CD4-positive, alpha-beta T cell treated with Interleukin-4 for 4 hours (primary cell): ENCODE measurements at regions not wholly inside any gene's neighbourhood (a gene's known extent, or its start where the extent isn't known, plus 50 kb on each side); places are given as distances from the start of the nearest gene placed in this dataset.
"Not testable (repeated sequence)": the region's sequence is repeated elsewhere in the genome, so short reads cannot be mapped to it uniquely, and the experiment has no call there.

Experiments
- DNase-seq: peaks from one replicate; pipeline ENCODE4 v3.0.0-alpha.2; 2020

- not testable (repeated sequence) for DNase-seq
Observed at GRCh38 chr1:29549728-29550118, 313.4 kb downstream of the PTPRU start.

GRCh38 chr1:29549001-29549400 lies 312.7 kb downstream of the PTPRU start:
- DNase-seq, result no peak

- DNase-seq, result no peak
Observed at GRCh38 chr1:29548091-29548490, 311.8 kb downstream of the PTPRU start.

- DNase-seq, result no peak
Observed at GRCh38 chr1:29547300-29547699, 311.0 kb downstream of the PTPRU start.

GRCh38 chr1:29546496-29546895 lies 310.2 kb downstream of the PTPRU start:
- DNase-seq, result no peak

- DNase-seq, result no peak
Observed at GRCh38 chr1:29544406-29544805, 308.1 kb downstream of the PTPRU start.

GRCh38 chr1:29543586-29543985 lies 307.3 kb downstream of the PTPRU start:
- no peak for DNase-seq

- no peak for DNase-seq
Observed at GRCh38 chr1:29542548-29542947, 306.2 kb downstream of the PTPRU start.

GRCh38 chr1:29541631-29542030 lies 305.3 kb downstream of the PTPRU start:
- no peak for DNase-seq

GRCh38 chr1:29540801-29541357 lies 304.6 kb downstream of the PTPRU start:
- no peak for DNase-seq

GRCh38 chr1:29539971-29540370 lies 303.6 kb downstream of the PTPRU start:
- DNase-seq, result no peak

- no peak for DNase-seq
Observed at GRCh38 chr1:29538586-29538985, 302.3 kb downstream of the PTPRU start.

GRCh38 chr1:29532751-29533150 lies 296.4 kb downstream of the PTPRU start:
- DNase-seq, result no peak

GRCh38 chr1:29532285-29532684 lies 296.0 kb downstream of the PTPRU start:
- no peak for DNase-seq

- no peak for DNase-seq
Observed at GRCh38 chr1:29531596-29531995, 295.3 kb downstream of the PTPRU start.

GRCh38 chr1:29529677-29530278 lies 293.5 kb downstream of the PTPRU start:
- no peak for DNase-seq

- DNase-seq, result no peak
Observed at GRCh38 chr1:29527314-29528004, 291.1 kb downstream of the PTPRU start.

GRCh38 chr1:29525941-29526340 lies 289.6 kb downstream of the PTPRU start:
- DNase-seq, result no peak

GRCh38 chr1:29524285-29525065 lies 288.2 kb downstream of the PTPRU start:
- no peak for DNase-seq

GRCh38 chr1:29523576-29523975 lies 287.3 kb downstream of the PTPRU start:
- DNase-seq, result no peak

- DNase-seq, result no peak
Observed at GRCh38 chr1:29523136-29523535, 286.8 kb downstream of the PTPRU start.

GRCh38 chr1:29521811-29522580 lies 285.7 kb downstream of the PTPRU start:
- no peak for DNase-seq

GRCh38 chr1:29521438-29521715 lies 285.1 kb downstream of the PTPRU start:
- DNase-seq, result no peak
